ENCODE measurements at regions not wholly inside any gene's neighbourhood (a gene's known extent, or its start where the extent isn't known, plus 50 kb on each side); places are given as distances from the start of the nearest gene placed in this dataset.

GRCh38 chr2:16161768-16162490, 221.6 kb downstream of the MYCN start:
- DNase-seq, result no peak

- DNase-seq, result no peak
These were observed 220.8 kb downstream of the MYCN start for GRCh38 chr2:16161085-16161565.

GRCh38 chr2:16160281-16161084, 220.1 kb downstream of the MYCN start:
- DNase-seq, result no peak

GRCh38 chr2:16156411-16156810, 216.1 kb downstream of the MYCN start:
- no peak for DNase-seq

- no peak for DNase-seq
These were observed 215.4 kb downstream of the MYCN start for GRCh38 chr2:16155766-16156165.

- no peak for DNase-seq
These were observed 215.0 kb downstream of the MYCN start for GRCh38 chr2:16155366-16155765.

- no peak for DNase-seq
These were observed 214.3 kb downstream of the MYCN start for GRCh38 chr2:16154501-16155280.

- no peak for DNase-seq
These were observed 213.7 kb downstream of the MYCN start for GRCh38 chr2:16154061-16154460.

GRCh38 chr2:16153754-16154035, 213.3 kb downstream of the MYCN start:
- no peak for DNase-seq

GRCh38 chr2:16152928-16153753, 212.8 kb downstream of the MYCN start:
- no peak for DNase-seq

- no peak for DNase-seq
These were observed 211.9 kb downstream of the MYCN start for GRCh38 chr2:16152071-16152927.

- no peak for DNase-seq
These were observed 211.3 kb downstream of the MYCN start for GRCh38 chr2:16151651-16152050.

- no peak for DNase-seq
These were observed 210.9 kb downstream of the MYCN start for GRCh38 chr2:16151281-16151570.

- no peak for DNase-seq
These were observed 210.3 kb downstream of the MYCN start for GRCh38 chr2:16150456-16151280.

- no peak for DNase-seq
These were observed 209.2 kb downstream of the MYCN start for GRCh38 chr2:16149349-16150243.

- no peak for DNase-seq
These were observed 208.4 kb downstream of the MYCN start for GRCh38 chr2:16148632-16149348.

GRCh38 chr2:16142383-16143361, 202.3 kb downstream of the MYCN start:
- no peak for DNase-seq

- DNase-seq, result no peak
These were observed 201.2 kb downstream of the MYCN start for GRCh38 chr2:16141641-16141921.

Data from activated CD4-positive, alpha-beta T cell treated with anti-CD3 and anti-CD28 coated beads for 4 hours (primary cell).